GM20431 (cell line): ENCODE measurements at regions not wholly inside any gene's neighbourhood (a gene's known extent, or its start where the extent isn't known, plus 50 kb on each side); places are given as distances from the start of the nearest gene placed in this dataset.
"Not testable (repeated sequence)": the region's sequence is repeated elsewhere in the genome, so short reads cannot be mapped to it uniquely, and the experiment has no call there.

Experiments used
- in situ Hi-C: fragments of 300-500 bp; cut with MseI, MboI; formaldehyde crosslinking; loops from one replicate; pipeline ENCODE4 v1.15.0; 2020; ENCODE audit warnings: low sequenced_read_pairs; ENCODE audit not compliant: unreplicated experiment

DNA sequence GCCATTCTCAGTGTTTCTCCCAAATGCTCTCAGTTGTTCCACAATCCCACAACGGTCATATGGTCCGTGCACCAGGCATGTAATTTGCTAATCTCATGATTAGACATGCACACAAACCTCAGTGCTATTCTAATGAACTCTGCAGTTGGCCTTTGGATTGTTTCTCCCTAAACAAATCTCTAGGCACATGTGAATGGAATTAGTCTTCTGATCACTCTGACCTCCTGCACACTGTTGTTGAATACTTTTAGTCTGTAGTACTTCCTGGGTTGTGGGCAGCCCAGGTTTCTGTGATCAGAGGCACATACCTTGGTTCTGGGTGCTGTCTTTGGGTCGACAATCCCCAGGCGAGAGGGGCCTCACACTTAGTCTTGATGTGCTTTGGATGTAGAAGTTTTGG lies 498.7 kb upstream of the SPRED2 start:
- in situ Hi-C loops, result no loop called here

DNA sequence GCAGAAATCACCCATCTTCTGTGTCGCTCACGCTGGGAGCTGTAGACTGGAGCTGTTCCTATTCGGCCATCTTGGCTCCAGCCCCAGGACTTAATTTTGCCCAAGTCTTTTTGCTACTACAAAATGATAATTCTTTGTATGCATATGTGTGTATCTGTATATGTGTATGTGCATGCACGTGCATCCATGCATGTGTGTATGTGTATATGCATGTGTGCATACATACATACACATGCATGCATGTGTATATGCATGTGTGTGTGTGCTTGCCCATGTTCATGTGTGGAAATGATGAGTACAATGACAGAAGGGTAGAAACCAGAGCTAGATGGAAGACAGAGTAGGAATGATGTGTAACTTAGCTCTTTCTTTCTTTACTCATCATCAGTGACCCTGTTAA lies 497.9 kb upstream of the SPRED2 start:
- in situ Hi-C loops, result no loop called here

DNA sequence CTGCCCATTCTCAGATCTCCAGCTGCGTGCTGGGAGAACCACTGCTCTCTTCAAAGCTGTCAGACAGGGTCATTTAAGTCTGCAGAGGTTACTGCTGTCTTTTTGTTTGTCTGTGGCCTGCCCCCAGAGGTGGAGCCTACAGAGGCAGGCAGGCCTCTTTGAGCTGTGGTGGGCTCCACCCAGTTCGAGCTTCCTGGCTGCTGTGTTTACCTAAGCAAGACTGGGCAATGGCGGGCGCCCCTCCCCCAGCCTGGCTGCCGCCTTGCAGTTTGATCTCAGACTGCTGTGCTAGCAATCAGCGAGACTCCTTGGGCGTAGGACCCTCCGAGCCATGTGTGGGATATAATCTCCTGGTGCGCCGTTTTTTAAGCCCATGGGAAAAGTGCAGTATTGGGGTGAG lies 497.3 kb upstream of the SPRED2 start:
- in situ Hi-C loops, result not testable (repeated sequence)

DNA sequence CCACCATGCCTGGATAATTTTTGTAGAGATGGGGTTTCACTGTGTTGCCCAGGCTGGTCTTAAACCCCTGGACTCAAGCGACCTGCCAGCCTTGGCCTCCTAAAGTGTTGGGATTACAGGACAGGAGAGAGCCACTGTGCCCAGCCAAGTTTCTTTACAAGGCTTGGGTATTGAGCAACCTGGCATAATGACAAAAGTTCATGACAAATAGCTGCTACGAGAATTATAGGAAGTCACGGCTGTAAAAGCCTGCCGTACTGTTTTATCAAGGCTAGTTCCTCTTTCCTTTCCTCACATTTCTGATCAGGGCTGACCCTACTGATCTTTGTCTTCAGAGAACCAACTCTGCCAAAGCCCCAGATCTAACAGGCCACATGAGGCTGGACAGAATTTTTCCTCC lies 490.4 kb upstream of the SPRED2 start:
- in situ Hi-C loops, result no loop called here

DNA sequence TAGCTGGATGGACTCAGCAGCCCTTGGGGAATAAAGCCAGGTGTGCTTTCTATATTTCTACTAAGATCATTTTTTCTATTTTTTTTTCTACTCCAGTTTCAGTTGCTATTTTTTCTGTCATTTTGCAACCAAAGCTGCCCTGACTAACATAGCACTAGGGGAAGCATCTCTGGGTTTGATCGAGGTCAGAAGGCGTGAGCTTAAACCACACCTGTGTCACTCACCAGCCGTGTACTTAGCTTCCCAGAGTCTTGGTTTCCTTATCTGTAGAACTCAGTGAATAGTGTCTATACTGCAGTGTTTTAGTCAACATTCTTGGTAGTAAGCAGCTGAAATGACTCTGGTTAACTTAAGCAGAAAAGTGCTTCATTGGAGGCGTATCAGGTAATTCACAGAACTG lies 489.6 kb upstream of the SPRED2 start:
- in situ Hi-C loops, result no loop called here

DNA sequence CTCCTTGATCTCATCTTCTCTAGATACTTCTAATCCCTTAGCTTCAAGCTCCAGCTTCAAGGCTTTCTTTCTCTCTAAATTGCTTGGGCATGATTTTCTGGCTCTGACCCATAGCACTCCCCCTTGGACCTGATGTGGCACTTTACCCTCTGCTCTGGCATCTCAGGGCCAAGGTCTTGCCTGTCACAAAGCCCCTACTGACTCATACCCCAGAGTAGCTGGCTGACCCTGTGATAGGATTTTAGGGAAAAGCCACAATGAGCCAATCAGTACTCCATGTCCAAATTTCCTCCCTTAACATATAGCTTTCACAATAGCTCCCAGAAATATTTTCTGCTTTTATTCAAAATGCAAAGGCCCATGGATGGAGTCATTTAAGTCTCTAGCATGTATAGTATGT lies 488.7 kb upstream of the SPRED2 start:
- in situ Hi-C loops, result no loop called here

DNA sequence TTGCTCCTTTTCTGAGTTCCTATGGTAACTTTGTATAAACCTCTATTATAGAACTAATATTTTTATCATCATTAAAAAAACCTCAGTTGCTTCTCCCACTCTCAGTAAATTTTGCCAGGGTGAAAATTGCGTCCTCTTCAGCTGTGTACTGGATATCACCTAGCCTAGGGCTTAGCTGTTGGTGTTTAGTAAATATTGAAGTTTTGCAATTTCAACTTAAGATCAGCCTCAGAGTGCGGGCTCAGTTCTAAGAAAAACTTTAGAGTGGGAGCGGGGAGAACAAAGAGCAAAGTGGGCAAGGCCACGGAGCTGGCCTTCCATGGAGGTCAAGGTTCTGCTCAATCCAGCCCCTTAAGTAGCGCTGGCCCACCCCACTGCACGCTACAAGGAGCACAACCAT lies 488.3 kb upstream of the SPRED2 start:
- in situ Hi-C loops, result no loop called here

DNA sequence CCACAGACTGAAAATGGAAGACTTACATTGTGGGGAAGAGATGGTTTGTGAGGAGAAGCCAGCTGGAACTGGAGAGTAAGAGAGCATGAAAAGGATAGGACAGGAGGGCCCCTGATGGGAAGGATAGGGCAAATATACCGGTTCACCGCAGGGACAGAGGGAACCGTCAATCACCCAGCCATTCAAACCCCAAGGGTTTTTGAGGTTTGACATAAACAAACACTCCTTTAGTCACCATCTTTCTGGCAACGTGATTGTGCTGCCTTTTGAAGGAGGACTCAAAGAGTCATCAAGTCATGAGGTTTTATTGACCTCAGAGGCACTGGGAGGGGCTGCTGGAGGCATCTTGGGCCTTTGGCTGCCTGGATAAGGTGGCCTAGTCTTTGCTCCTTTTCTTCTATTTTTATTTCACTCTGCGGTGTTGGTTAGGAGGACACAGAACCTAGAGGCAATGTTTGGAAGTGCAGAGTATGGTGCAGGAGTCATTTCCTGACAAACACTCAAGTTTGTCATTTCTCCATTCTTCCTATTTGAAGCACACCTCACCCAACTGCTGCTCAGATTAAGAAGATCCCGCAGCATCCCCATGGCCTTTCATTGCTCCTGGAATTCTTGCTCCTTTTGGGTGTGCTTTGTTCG lies 487.3 kb upstream of the SPRED2 start:
- in situ Hi-C loops, result no loop called here

DNA sequence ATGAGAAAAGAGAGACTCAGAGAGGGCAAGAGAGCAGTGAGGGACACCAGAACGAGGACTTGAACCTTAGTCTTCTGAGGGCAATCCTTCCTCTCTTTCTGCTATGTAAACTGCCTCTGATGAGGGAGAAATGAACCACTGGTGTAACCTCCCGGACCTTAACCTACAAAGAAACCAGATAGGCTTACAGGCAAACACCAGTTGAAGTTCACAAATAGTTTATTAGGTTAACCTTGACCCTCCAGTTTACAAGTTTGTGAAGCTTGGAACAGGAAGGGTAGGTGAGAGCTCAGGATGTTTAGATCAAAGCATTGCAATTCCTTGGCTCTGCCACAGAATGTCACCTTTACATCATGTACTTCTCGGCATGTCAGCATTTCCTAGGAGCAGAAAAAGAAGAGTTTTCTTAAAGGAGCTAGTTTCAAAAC lies 486.4 kb upstream of the SPRED2 start:
- in situ Hi-C loops, result no loop called here

DNA sequence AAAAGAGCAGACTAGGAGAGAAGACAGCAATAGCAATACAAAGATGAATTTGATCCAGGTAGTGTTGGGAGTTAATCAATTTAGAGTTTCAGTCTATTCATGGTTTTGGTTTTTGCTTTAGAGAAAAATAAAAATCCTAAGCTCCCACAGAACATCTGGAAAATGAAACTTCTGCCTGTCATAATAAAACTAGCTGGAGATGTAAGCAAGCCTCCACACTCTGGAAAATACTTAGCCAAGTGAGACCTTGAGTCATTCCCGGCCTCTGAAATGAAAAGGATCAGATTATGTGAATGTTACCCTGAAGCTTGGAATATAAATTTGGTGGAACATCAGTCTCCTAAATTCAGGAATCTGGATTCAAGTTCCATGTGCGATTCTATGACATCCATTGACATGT lies 485.6 kb upstream of the SPRED2 start:
- in situ Hi-C loops, result no loop called here

DNA sequence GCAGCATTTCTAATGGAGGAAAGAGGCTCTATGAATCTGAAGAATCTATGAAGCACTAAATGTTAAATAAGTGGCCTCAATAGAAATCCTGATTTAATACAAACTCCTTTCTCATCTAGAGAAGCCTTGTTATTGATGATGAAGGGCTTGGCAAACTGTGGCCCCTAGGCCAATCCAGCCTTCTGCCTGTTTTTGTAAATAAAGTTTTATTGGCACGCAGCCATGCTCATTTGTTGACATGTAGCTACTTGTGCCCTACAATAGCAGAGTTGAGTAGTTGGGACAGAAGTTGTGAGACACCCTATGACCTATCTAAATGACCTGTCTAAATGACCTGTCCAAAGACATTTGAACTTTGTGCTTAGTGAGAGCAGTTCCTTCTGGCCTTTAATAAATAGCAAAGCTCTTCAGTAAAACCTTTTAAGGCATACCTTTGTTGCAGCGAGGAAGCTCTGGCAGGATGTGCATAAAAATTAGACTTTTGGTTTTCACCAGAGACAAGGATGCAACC lies 484.4 kb upstream of the SPRED2 start:
- in situ Hi-C loops, result no loop called here

DNA sequence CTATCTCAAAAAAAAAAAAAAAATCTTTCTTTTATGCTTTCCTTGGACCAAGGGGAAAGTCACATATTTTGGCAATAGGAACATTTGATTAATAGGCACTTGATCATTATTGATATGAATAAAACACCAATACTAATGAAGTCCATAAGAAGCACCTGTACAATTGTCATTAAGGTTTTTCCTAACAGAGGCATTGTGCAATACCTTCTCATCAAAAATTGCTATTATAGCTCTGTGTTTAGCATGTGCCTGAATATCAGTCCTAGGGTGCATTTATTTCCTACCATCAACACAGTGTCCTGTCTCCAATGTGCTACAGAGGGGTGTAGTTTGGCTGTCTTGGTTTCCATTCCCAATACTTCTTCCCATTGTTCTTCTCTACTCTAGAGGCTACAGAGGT lies 483.8 kb upstream of the SPRED2 start:
- in situ Hi-C loops, result no loop called here

DNA sequence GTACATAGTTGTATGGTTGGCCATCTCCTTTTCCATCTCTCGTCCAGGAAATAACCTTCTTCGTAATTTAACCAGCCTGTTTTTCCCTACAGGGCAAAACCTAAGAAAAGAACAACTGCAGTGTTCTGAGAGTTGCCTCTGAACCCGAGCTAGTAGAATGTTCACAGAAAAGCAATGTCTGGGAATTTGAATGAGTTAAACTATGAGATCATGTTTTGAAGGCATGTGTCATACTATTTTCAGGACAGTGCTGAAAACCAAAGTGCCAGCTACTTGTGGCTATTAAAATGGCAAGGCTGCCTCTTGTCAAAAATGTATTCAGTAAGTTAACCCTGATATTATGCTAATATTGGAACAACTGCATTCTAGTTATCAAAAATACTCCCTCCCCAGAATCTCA lies 482.9 kb upstream of the SPRED2 start:
- in situ Hi-C loops, result no loop called here

DNA sequence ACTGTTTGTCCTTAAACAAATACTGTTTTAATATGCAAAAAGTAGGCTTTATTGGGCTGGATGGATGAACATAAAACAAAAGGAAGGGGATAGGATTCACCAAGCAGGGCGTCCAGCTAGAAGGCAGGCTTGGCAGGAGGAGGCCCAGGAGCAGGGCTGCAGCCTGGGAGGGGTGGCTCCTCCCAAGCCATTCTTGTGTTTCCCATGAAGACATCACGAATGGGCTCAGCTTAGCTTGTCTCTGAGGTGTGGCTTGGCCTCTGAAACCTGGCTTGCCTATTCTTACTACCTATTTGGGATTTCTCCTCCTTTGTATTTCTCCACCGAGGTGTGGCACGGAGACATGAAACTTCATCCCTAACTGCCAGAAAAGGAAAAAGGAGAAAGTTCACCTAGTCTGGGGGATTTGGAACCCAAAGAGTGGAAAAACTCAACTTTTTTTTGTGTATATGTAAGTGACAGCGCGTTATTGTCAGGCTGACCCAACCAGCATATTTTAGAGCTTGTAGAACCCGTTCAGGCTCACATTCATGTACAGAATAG lies 481.9 kb upstream of the SPRED2 start:
- in situ Hi-C loops, result no loop called here

DNA sequence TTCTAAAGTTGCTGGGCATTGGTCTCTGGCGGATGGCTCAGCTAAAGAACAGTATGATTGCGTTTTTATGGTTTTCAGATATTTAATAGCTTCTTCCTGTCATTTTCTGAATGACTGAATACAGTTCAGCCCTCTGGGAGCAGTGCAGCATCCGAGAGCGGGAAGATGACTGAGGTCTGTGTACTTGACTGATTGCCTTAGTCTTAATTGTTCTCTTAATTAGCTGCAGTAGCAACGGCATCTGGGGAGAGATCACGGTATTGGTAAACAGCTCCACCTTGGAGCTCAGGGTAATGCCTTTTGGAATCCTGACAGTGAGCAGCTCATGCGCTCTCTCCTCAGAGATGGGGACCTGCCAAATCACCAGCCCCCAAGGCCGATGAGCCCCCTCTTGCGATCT lies 481.4 kb upstream of the SPRED2 start:
- in situ Hi-C loops, result no loop called here

DNA sequence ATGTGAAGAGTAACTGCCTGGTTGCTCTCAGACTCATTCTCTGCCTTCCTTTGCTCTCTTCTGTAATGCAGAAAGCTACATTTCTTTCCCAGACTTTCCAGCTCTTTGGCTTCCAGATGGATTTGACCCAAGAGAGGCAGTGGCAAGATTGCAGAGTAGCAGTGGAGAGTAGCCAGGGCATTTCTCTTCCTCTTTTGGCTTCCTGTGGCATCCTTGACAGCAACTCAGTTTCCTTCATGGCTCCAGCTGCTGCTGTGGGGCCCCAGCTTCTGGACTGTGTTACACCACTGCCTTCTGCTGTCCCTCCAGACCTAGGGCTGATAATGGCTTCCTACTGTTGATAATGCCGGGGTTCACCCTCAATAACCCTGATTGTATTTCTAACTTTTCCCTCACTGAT lies 469.4 kb upstream of the SPRED2 start:
- in situ Hi-C loops, result no loop called here

DNA sequence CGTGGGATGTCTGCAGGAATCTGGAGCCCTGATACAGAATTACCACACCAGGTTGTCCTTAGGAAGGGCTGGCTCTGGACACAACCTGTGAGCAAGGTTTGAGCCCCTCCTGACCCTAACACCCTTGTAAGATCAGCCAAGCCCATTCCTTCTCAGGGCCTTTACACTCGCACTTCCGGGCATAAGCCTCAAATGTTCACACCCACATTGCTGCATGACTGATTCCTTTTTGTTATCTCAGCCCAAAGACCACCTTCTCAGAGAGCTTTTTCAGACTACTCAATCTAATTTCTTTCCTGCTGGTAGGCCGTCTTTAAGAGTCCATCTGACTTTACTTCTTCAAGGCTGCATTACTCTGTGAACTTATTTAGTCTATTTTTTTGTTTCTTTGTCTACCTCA lies 464.0 kb upstream of the SPRED2 start:
- in situ Hi-C loops, result no loop called here

DNA sequence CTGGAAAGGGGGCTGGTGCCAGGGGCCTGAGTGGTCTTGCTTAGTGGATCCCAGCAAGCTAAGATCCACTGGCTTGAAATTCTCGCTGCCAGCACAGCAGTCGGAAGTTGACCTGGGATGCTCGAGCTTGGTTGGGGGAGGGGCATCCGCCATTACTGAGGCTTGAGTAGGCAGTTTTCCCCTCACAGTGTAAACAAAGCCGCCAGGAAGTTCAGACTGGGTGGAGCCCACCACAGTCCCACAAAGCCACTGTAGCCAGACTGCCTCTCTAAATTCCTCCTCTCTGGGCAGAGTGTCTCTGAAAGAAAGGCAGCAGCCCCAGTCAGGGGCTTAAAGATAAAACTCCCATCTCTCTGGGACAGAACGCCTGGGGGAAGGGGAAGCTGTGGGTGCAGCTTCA lies 457.7 kb upstream of the SPRED2 start:
- in situ Hi-C loops, result not testable (repeated sequence)

DNA sequence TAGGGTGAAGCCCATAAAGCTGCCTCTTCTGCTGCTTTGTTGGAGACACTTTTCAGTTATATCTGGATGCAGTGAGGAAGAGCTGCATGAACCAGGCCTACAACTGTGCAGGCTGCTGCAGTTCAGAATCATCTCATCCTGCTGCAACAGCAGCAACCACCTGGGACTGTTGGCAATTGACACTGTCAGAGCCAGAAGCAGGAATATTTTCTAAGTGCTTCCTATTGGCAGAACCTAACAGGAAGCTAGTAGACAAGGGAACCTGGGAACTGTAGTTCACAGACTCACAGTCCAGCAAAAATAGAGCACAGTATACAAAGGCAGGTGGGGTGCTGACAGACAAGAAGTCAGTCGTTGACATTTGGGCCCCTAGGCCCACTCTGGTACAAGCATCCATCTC lies 452.9 kb upstream of the SPRED2 start:
- in situ Hi-C loops, result no loop called here

DNA sequence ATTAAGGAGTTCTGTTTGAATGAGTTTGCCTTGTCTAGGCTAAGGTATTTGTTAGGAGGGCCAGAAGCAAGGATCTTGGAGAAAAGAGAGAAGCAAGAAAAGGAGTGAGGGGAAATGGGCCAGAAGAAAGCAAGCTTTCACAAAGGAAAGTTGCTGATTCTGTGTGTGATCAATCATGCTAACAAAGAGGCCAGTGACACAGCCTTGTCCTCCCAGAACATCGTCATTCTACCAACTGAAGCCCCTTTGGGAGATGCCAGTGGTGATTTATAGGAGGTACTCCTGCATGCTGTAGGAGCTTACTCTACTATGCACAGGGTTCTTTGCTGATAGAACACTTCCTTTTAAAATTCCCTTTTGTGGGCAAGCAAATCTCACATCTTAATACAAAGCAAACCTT lies 449.2 kb upstream of the SPRED2 start:
- in situ Hi-C loops, result no loop called here

DNA sequence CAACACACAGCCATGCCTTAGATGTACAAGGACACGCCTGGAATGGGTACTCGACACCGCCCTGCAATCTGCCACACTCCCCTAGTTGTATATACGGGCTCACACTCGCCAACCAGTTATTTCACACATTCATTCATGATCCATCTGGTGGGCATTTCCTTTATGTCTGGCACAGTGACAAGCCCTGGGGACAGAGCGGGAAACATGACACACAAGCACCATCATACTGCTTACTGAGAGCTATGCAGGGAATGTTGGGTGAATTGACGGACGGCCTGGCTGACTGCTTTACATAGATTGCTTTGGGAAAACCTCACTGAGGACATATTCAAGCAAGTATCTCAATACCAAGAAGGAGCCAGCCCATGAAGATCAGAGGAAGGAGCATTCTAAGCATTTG lies 448.0 kb upstream of the SPRED2 start:
- in situ Hi-C loops, result no loop called here

DNA sequence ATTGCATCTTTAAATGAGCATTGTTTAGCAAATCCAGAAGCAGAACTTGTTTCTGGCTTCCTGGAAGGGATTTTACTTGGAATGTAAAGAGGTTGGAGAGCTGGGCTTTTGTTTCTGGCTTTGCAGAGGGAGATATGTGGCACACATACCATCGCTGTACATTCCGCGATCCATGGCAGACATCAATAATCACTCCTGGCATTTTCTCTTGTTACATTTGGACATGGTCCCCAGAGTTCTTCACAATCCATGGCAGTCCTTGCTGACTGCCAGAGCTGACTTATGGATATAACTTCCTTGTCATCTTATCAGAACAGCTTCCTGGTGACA lies 445.6 kb upstream of the SPRED2 start:
- in situ Hi-C loops, result no loop called here
